ENCODE measurements at regions not wholly inside any gene's neighbourhood (a gene's known extent, or its start where the extent isn't known, plus 50 kb on each side); places are given as distances from the start of the nearest gene placed in this dataset.

DNA sequence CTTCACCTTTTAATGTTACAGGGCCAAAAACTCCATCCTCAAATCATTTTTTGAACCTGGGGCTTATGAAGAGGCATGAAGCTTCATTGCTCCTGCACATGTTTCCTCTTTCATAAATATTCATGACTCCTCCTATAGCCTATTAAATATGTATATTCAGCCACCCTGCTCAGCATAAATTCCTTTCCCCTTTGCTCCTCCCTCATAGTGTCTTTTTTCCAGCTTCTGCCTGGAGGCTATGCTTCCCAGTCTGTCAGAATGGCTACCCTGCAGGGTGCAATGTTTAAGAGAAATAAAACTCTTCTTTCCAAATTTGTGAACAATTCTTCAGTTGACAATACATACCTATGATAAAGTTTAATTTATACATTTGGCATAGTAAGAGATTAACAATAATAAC, 1082.9 kb upstream of the CDH18 start:
- TF ChIP-seq, protein P1, sequence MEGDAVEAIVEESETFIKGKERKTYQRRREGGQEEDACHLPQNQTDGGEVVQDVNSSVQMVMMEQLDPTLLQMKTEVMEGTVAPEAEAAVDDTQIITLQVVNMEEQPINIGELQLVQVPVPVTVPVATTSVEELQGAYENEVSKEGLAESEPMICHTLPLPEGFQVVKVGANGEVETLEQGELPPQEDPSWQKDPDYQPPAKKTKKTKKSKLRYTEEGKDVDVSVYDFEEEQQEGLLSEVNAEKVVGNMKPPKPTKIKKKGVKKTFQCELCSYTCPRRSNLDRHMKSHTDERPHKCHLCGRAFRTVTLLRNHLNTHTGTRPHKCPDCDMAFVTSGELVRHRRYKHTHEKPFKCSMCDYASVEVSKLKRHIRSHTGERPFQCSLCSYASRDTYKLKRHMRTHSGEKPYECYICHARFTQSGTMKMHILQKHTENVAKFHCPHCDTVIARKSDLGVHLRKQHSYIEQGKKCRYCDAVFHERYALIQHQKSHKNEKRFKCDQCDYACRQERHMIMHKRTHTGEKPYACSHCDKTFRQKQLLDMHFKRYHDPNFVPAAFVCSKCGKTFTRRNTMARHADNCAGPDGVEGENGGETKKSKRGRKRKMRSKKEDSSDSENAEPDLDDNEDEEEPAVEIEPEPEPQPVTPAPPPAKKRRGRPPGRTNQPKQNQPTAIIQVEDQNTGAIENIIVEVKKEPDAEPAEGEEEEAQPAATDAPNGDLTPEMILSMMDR (IDR thresholded peaks at IDR 0.05), result no peak
- TF ChIP-seq EZH2 (IDR thresholded peaks at IDR 0.05), result no peak
- no peak for TF ChIP-seq EZH2phosphoT487 (IDR thresholded peaks at IDR 0.05)

All from neural progenitor cell (in vitro differentiated cells).